ENCODE measurements at regions not wholly inside any gene's neighbourhood (a gene's known extent, or its start where the extent isn't known, plus 50 kb on each side); places are given as distances from the start of the nearest gene placed in this dataset.
"Not testable (repeated sequence)": the region's sequence is repeated elsewhere in the genome, so short reads cannot be mapped to it uniquely, and the experiment has no call there.

GRCh38 chr16:51522902-51523301 is 371.8 kb upstream of the SALL1 start:
- Histone ChIP-seq H3K4me3 (ENCODE audit: low read depth, low read length) (no peak overlapping the region), H3K4me1 (ENCODE audit: control insufficient read depth, insufficient read depth, low read length, poor library complexity, severe bottlenecking) (no peaks in the 10 kb centered on the region), H3K9me3 (ENCODE audit: control insufficient read depth in 2 of 2, low read length in 2 of 2) (no peaks in the 10 kb centered on the region), H3K36me3 (ENCODE audit: control insufficient read depth, insufficient read depth, low read length) (no peaks in the 10 kb centered on the region), H3K27me3 (ENCODE audit: control insufficient read depth, insufficient read depth, low read length) (no peaks in the 10 kb centered on the region), H3K27ac (ENCODE audit: insufficient read depth, low read length, poor library complexity, severe bottlenecking) (no peak overlapping the region)
- Mint-ChIP-seq H3K27me3 (peaks cover 2% of the 10 kb centered on the region), H3K4me3 (no peak overlapping the region), H3K4me1 (no peaks in the 10 kb centered on the region), H3K9me3 (peaks cover 0 to 19% (median 9%) of the 10 kb centered on the region in 7 donors), H3K27ac (no peak overlapping the region), H3K36me3 (no peaks in the 10 kb centered on the region)
- DNase-seq (no peak), ATAC-seq (ENCODE audit: low read depth in 2 of 2) (no peak)

GRCh38 chr16:51516960-51517359 is 365.9 kb upstream of the SALL1 start:
- not testable (repeated sequence) for ATAC-seq (ENCODE audit: low read depth in 2 of 2); H3K4me1 Mint-ChIP-seq; H3K27me3 ChIP-seq (ENCODE audit: control insufficient read depth, insufficient read depth, low read length); H3K4me1 ChIP-seq (ENCODE audit: control insufficient read depth, insufficient read depth, low read length, poor library complexity, severe bottlenecking); H3K27me3 Mint-ChIP-seq; H3K36me3 ChIP-seq (ENCODE audit: control insufficient read depth, insufficient read depth, low read length); H3K4me3 ChIP-seq (ENCODE audit: low read depth, low read length); H3K27ac Mint-ChIP-seq; DNase-seq; H3K9me3 ChIP-seq (ENCODE audit: control insufficient read depth in 2 of 2, low read length in 2 of 2); H3K27ac ChIP-seq (ENCODE audit: insufficient read depth, low read length, poor library complexity, severe bottlenecking); H3K4me3 Mint-ChIP-seq; H3K36me3 Mint-ChIP-seq
- peaks cover 0 to 23% (median 6%) of the 10 kb centered on the region in 7 donors for H3K9me3 Mint-ChIP-seq

GRCh38 chr16:51510416-51510815 is 359.3 kb upstream of the SALL1 start:
- ATAC-seq (ENCODE audit: low read depth in 2 of 2) (no peak), DNase-seq (no peak)
- Mint-ChIP-seq H3K4me3 (no peak overlapping the region), H3K9me3 (peaks cover 0 to 15% (median 9%) of the 10 kb centered on the region in 7 donors), H3K4me1 (no peaks in the 10 kb centered on the region), H3K27ac (no peak overlapping the region), H3K27me3 (no peaks in the 10 kb centered on the region), H3K36me3 (no peaks in the 10 kb centered on the region)
- Histone ChIP-seq H3K9me3 (ENCODE audit: control insufficient read depth in 2 of 2, low read length in 2 of 2) (no peaks in the 10 kb centered on the region), H3K27me3 (ENCODE audit: control insufficient read depth, insufficient read depth, low read length) (no peaks in the 10 kb centered on the region), H3K4me1 (ENCODE audit: control insufficient read depth, insufficient read depth, low read length, poor library complexity, severe bottlenecking) (no peaks in the 10 kb centered on the region), H3K36me3 (ENCODE audit: control insufficient read depth, insufficient read depth, low read length) (no peaks in the 10 kb centered on the region), H3K27ac (ENCODE audit: insufficient read depth, low read length, poor library complexity, severe bottlenecking) (no peak overlapping the region), H3K4me3 (ENCODE audit: low read depth, low read length) (no peak overlapping the region)

- H3K4me3 Mint-ChIP-seq = no peak overlapping the region
- DNase-seq (no peak), ATAC-seq (ENCODE audit: low read depth in 2 of 2) (no peak)
- H3K4me1 ChIP-seq (ENCODE audit: control insufficient read depth, insufficient read depth, low read length, poor library complexity, severe bottlenecking) = no peaks in the 10 kb centered on the region
- no peaks in the 10 kb centered on the region for H3K27me3 Mint-ChIP-seq
- H3K27ac ChIP-seq (ENCODE audit: insufficient read depth, low read length, poor library complexity, severe bottlenecking) = no peak overlapping the region
- H3K9me3 ChIP-seq (ENCODE audit: control insufficient read depth in 2 of 2, low read length in 2 of 2) = no peaks in the 10 kb centered on the region
- no peaks in the 10 kb centered on the region for H3K4me1 Mint-ChIP-seq
- H3K4me3 ChIP-seq (ENCODE audit: low read depth, low read length) = no peak overlapping the region
- no peaks in the 10 kb centered on the region for H3K36me3 ChIP-seq (ENCODE audit: control insufficient read depth, insufficient read depth, low read length)
- H3K9me3 Mint-ChIP-seq = peaks cover 0 to 13% (median 9%) of the 10 kb centered on the region in 7 donors
- H3K27ac Mint-ChIP-seq = no peak overlapping the region
- no peaks in the 10 kb centered on the region for H3K27me3 ChIP-seq (ENCODE audit: control insufficient read depth, insufficient read depth, low read length)
- no peaks in the 10 kb centered on the region for H3K36me3 Mint-ChIP-seq
These were observed 358.3 kb upstream of the SALL1 start for GRCh38 chr16:51509336-51509735.

DNA sequence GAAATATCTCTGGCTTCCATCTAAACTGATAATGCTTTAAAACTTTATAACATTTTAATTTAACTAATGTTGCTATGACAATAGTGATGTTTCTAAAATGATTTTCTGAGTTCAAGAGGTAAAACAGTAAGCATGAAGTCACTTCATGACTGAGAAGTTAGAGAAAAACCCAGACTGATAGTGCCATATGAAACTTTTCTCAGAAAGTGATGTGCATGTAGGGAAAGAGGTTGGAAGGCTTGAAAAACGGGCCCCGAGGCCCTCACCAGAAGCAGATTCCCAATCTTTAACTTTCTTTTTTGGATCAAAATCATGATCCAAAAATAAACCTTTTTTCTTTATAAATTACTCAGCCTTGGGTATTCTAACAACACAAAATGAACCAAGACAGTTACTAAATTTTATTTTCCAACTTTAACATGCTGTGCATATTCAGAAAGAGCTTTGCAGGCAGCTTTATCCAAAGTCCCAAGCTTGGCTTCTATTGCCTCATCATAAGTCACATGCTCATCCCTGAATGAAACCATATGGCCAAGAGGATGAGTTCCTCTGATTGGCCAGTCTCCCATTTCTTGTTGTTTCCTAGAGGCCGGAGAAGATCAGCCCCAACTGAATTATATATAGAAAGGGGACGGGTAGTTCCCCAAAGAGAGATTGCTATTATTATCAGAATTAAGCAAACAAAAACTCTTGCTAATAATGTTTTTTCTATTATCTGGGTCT is 357.6 kb upstream of the SALL1 start:
- H3K36me3 ChIP-seq (ENCODE audit: control insufficient read depth, insufficient read depth, low read length) = no peaks in the 10 kb centered on the region
- no peak for DNase-seq
- no peaks in the 10 kb centered on the region for H3K9me3 ChIP-seq (ENCODE audit: control insufficient read depth in 2 of 2, low read length in 2 of 2)
- no peak overlapping the region for H3K4me3 ChIP-seq (ENCODE audit: low read depth, low read length)
- no peaks in the 10 kb centered on the region for H3K27me3 ChIP-seq (ENCODE audit: control insufficient read depth, insufficient read depth, low read length)
- Mint-ChIP-seq H3K27ac (no peak overlapping the region), H3K36me3 (no peaks in the 10 kb centered on the region), H3K9me3 (peaks cover 0 to 11% (median 8%) of the 10 kb centered on the region in 7 donors), H3K27me3 (no peaks in the 10 kb centered on the region), H3K4me1 (no peaks in the 10 kb centered on the region), H3K4me3 (no peak overlapping the region)
- no peaks in the 10 kb centered on the region for H3K4me1 ChIP-seq (ENCODE audit: control insufficient read depth, insufficient read depth, low read length, poor library complexity, severe bottlenecking)
- no peak for ATAC-seq (ENCODE audit: low read depth in 2 of 2)
- no peak overlapping the region for H3K27ac ChIP-seq (ENCODE audit: insufficient read depth, low read length, poor library complexity, severe bottlenecking)

- H3K27me3 Mint-ChIP-seq = no peaks in the 10 kb centered on the region
- ATAC-seq (ENCODE audit: low read depth in 2 of 2) = no peak
- H3K4me1 Mint-ChIP-seq = no peaks in the 10 kb centered on the region
- H3K27ac Mint-ChIP-seq = no peak overlapping the region
- no peaks in the 10 kb centered on the region for H3K9me3 ChIP-seq (ENCODE audit: control insufficient read depth in 2 of 2, low read length in 2 of 2)
- H3K36me3 ChIP-seq (ENCODE audit: control insufficient read depth, insufficient read depth, low read length) = no peaks in the 10 kb centered on the region
- DNase-seq = no peak
- H3K36me3 Mint-ChIP-seq = no peaks in the 10 kb centered on the region
- no peak overlapping the region for H3K4me3 Mint-ChIP-seq
- H3K27me3 ChIP-seq (ENCODE audit: control insufficient read depth, insufficient read depth, low read length) = no peaks in the 10 kb centered on the region
- H3K27ac ChIP-seq (ENCODE audit: insufficient read depth, low read length, poor library complexity, severe bottlenecking) = no peak overlapping the region
- peaks cover 0 to 9% (median 6%) of the 10 kb centered on the region in 7 donors for H3K9me3 Mint-ChIP-seq
- H3K4me3 ChIP-seq (ENCODE audit: low read depth, low read length) = no peak overlapping the region
- no peaks in the 10 kb centered on the region for H3K4me1 ChIP-seq (ENCODE audit: control insufficient read depth, insufficient read depth, low read length, poor library complexity, severe bottlenecking)
These were observed 356.2 kb upstream of the SALL1 start for GRCh38 chr16:51507286-51507685.

- H3K27me3 Mint-ChIP-seq = no peaks in the 10 kb centered on the region
- H3K9me3 ChIP-seq (ENCODE audit: control insufficient read depth in 2 of 2, low read length in 2 of 2) = no peaks in the 10 kb centered on the region
- H3K27ac ChIP-seq (ENCODE audit: insufficient read depth, low read length, poor library complexity, severe bottlenecking) = no peak overlapping the region
- no peaks in the 10 kb centered on the region for H3K27me3 ChIP-seq (ENCODE audit: control insufficient read depth, insufficient read depth, low read length)
- H3K36me3 Mint-ChIP-seq = no peaks in the 10 kb centered on the region
- ATAC-seq (ENCODE audit: low read depth in 2 of 2) = no peak
- no peak overlapping the region for H3K4me3 ChIP-seq (ENCODE audit: low read depth, low read length)
- H3K9me3 Mint-ChIP-seq = peaks cover 0 to 9% (median 2%) of the 10 kb centered on the region in 7 donors
- no peak for DNase-seq
- no peaks in the 10 kb centered on the region for H3K36me3 ChIP-seq (ENCODE audit: control insufficient read depth, insufficient read depth, low read length)
- H3K4me3 Mint-ChIP-seq = no peak overlapping the region
- no peak overlapping the region for H3K27ac Mint-ChIP-seq
- H3K4me1 Mint-ChIP-seq = no peaks in the 10 kb centered on the region
- no peaks in the 10 kb centered on the region for H3K4me1 ChIP-seq (ENCODE audit: control insufficient read depth, insufficient read depth, low read length, poor library complexity, severe bottlenecking)
These were observed 349.2 kb upstream of the SALL1 start for GRCh38 chr16:51500306-51500705.

- no peaks in the 10 kb centered on the region for H3K9me3 ChIP-seq (ENCODE audit: control insufficient read depth in 2 of 2, low read length in 2 of 2)
- Mint-ChIP-seq H3K9me3 (peaks cover 0 to 8% (median 2%) of the 10 kb centered on the region in 7 donors), H3K36me3 (no peaks in the 10 kb centered on the region), H3K4me3 (no peak overlapping the region), H3K27me3 (no peaks in the 10 kb centered on the region), H3K27ac (no peak overlapping the region), H3K4me1 (no peaks in the 10 kb centered on the region)
- no peaks in the 10 kb centered on the region for H3K27me3 ChIP-seq (ENCODE audit: control insufficient read depth, insufficient read depth, low read length)
- H3K27ac ChIP-seq (ENCODE audit: insufficient read depth, low read length, poor library complexity, severe bottlenecking) = no peak overlapping the region
- no peak for DNase-seq
- no peaks in the 10 kb centered on the region for H3K36me3 ChIP-seq (ENCODE audit: control insufficient read depth, insufficient read depth, low read length)
- H3K4me1 ChIP-seq (ENCODE audit: control insufficient read depth, insufficient read depth, low read length, poor library complexity, severe bottlenecking) = no peaks in the 10 kb centered on the region
- no peak overlapping the region for H3K4me3 ChIP-seq (ENCODE audit: low read depth, low read length)
- no peak for ATAC-seq (ENCODE audit: low read depth in 2 of 2)
These were observed 346.6 kb upstream of the SALL1 start for GRCh38 chr16:51497541-51498211.

All from CD4-positive, CD25-positive, alpha-beta regulatory T cell (primary cell).